Body of pancreas (tissue), 4 donors: ENCODE measurements at regions not wholly inside any gene's neighbourhood (a gene's known extent, or its start where the extent isn't known, plus 50 kb on each side); places are given as distances from the start of the nearest gene placed in this dataset.

Experiments
- ATAC-seq: fragments of 150-250 bp; one replicate; pipeline ENCODE4 v1.9.1; 2016
- DNase-seq, 4 donors: peaks; one replicate each; pipeline ENCODE4 v3.0.0-alpha.2; 2019
- H3K27ac ChIP-seq, 4 donors: fragments of 200-600 bp; sonication (generic); 1 replicate in 3 of 4; 2 replicates in 1 of 4; pipeline versions ENCODE4 v1.5.1 to v1.6.1; 2016 to 2019; ENCODE audit warnings: mild to moderate bottlenecking in 1 of 4, mixed read lengths in 1 of 4, moderate library complexity in 1 of 4
- H3K27me3 ChIP-seq, 2 donors: fragments of 200-600 bp; sonication (generic); one replicate each; pipeline ENCODE4 v1.6.0; 2016; ENCODE audit warnings: mild to moderate bottlenecking in 1 of 2
- H3K36me3 ChIP-seq, 2 donors: fragments of 200-600 bp; sonication (generic); replicated peaks in 1 of 2; 2 replicates each; pipeline ENCODE4 v1.5.1; 2016; ENCODE audit warnings: low read depth in 2 of 2; ENCODE audit not compliant: insufficient read depth in 1 of 2
- H3K4me1 ChIP-seq: fragments of 200-600 bp; sonication (generic); one replicate; pipeline ENCODE4 v1.6.0; 2016
- H3K4me3 ChIP-seq, 2 donors: fragments of 200-600 bp; sonication (generic); 1 replicate in 1 of 2; 2 replicates in 1 of 2; pipeline ENCODE4 v1.5.1; 2016 to 2019
- H3K9me3 ChIP-seq, 3 donors: fragments of 200-600 bp; sonication (generic); 1 replicate in 2 of 3; 2 replicates in 1 of 3; pipeline ENCODE4 v1.5.1; 2016
- POLR2A ChIP-seq, 3 donors: fragments of 450-650 bp; IDR thresholded peaks; one replicate each; pipeline ENCODE4 v1.6.1; 2016; ENCODE audit warnings: antibody characterized with exemption in 3 of 3, mild to moderate bottlenecking in 2 of 3
- WGBS, 2 donors: methylation state at CpG; one replicate each; pipeline ENCODE4 v1.1.5; 2017; 5-methylcytosine and 5-hydroxymethylcytosine counted together
- intact Hi-C: fragments of 100-400 bp; cut with DNase I; formaldehyde crosslinking; loops from one replicate; pipeline ENCODE4 v1.15.1; 2023
- TF ChIP-seq, protein P1 (sequence below), 7 experiments: fragments of 450-650 bp in 4 of 7; fragments of 200-600 bp in 3 of 7; sonication (generic) in 3 of 7; IDR thresholded peaks; one replicate each; pipeline ENCODE4 v1.5.1; 2016 to 2019; ENCODE audit warnings: antibody characterized with exemption in 7 of 7

DNA sequence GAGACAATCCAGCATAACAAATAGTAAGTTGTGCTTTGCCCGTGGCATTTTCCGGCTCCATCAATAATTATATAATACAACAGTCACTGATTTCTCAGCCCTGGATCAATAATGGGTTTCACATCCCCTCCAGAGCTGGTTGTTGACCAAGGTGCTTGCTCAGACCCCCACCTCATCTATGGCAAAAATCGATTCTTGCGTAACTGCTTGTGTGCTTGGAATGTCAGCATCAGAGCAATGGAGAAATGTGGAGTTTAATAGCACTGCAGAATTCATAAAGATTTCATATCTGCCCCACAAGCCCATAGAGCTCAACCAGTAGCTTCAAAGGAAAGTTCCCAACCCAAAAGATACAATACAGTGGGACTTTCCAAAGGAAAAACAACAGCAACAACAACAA lies 1098.5 kb downstream of the IGSF11 start:
- Histone ChIP-seq H3K4me3 (no peak overlapping the region), H3K36me3 (no peaks in the 10 kb centered on the region), H3K27ac (no peak overlapping the region), H3K4me1 (no peaks in the 10 kb centered on the region), H3K27me3 (no peaks in the 10 kb centered on the region), H3K9me3 (no peaks in the 10 kb centered on the region)
- TF ChIP-seq, protein P1, sequence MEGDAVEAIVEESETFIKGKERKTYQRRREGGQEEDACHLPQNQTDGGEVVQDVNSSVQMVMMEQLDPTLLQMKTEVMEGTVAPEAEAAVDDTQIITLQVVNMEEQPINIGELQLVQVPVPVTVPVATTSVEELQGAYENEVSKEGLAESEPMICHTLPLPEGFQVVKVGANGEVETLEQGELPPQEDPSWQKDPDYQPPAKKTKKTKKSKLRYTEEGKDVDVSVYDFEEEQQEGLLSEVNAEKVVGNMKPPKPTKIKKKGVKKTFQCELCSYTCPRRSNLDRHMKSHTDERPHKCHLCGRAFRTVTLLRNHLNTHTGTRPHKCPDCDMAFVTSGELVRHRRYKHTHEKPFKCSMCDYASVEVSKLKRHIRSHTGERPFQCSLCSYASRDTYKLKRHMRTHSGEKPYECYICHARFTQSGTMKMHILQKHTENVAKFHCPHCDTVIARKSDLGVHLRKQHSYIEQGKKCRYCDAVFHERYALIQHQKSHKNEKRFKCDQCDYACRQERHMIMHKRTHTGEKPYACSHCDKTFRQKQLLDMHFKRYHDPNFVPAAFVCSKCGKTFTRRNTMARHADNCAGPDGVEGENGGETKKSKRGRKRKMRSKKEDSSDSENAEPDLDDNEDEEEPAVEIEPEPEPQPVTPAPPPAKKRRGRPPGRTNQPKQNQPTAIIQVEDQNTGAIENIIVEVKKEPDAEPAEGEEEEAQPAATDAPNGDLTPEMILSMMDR (IDR thresholded peaks at IDR 0.05), result no peak
- no peak for TF ChIP-seq POLR2A (IDR thresholded peaks at IDR 0.05)
- no peak for ATAC-seq
- DNase-seq, result no peak
- WGBS, 2 donors, result 62 to 67% methylated on average over 4 of the region's 4 CpGs
- intact Hi-C loops, result no loop called here

- H3K4me1 ChIP-seq, result no peaks in the 10 kb centered on the region
- H3K27ac ChIP-seq, result no peak overlapping the region
- no peak for ATAC-seq
- no peaks in the 10 kb centered on the region for H3K36me3 ChIP-seq
- DNase-seq, result no peak
- 72 to 80% methylated on average over 2 of the region's 2 CpGs for WGBS, 2 donors
- TF ChIP-seq, protein P1 (IDR thresholded peaks at IDR 0.05), result no peak
- intact Hi-C loops, result no loop called here
- no peaks in the 10 kb centered on the region for H3K9me3 ChIP-seq
- H3K4me3 ChIP-seq, result no peak overlapping the region
- H3K27me3 ChIP-seq, result no peaks in the 10 kb centered on the region
Measured at GRCh38 chr3:117938974-117939373, 1095.7 kb downstream of the IGSF11 start.

- TF ChIP-seq POLR2A (IDR thresholded peaks at IDR 0.05), result no peak
- TF ChIP-seq, protein P1 (IDR thresholded peaks at IDR 0.05), result no peak
- ATAC-seq, result no peak
Measured at GRCh38 chr3:117939425-117940027, 1095.1 kb downstream of the IGSF11 start.

GRCh38 chr3:117941015-117941414 lies 1093.6 kb downstream of the IGSF11 start:
- TF ChIP-seq, protein P1 (IDR thresholded peaks at IDR 0.05), result no peak
- TF ChIP-seq POLR2A (IDR thresholded peaks at IDR 0.05), result no peak
- H3K36me3 ChIP-seq, result no peaks in the 10 kb centered on the region
- intact Hi-C loops, result no loop called here
- no peak overlapping the region for H3K27ac ChIP-seq
- ATAC-seq, result no peak
- H3K9me3 ChIP-seq, result no peaks in the 10 kb centered on the region
- H3K27me3 ChIP-seq, result no peaks in the 10 kb centered on the region
- H3K4me1 ChIP-seq, result no peaks in the 10 kb centered on the region
- DNase-seq, result no peak
- no peak overlapping the region for H3K4me3 ChIP-seq

More at GRCh38 chr3:117939425-117940027, 1095.1 kb downstream of the IGSF11 start:
- 96 to 97% methylated on average over 1 of the region's 1 CpG for WGBS, 2 donors
- H3K27ac ChIP-seq, result no peak overlapping the region
- no peaks in the 10 kb centered on the region for H3K27me3 ChIP-seq
- no peak for DNase-seq
- no peak overlapping the region for H3K4me3 ChIP-seq
- intact Hi-C loops, result no loop called here
- H3K4me1 ChIP-seq, result no peaks in the 10 kb centered on the region
- no peaks in the 10 kb centered on the region for H3K36me3 ChIP-seq
- H3K9me3 ChIP-seq, result no peaks in the 10 kb centered on the region

DNA sequence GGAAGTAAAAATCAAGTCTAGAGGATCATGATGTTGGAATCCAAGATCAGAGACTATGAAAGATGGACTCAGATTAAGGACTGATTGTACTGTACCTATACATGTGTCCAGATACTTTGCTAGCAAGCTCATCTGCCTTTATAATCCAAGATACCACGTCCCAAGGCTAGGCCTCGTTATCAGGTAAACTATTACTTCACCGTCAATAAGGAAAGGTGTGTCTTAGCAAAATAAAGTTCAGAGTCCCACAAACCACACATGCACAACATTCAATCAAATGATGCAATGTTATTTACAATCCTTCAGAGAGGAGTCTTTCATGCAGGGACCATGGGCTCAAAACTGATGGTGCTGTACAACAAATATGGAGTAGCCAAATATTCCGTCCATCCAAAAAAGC lies 1092.9 kb downstream of the IGSF11 start:
- Histone ChIP-seq H3K4me3 (no peak overlapping the region), H3K9me3 (no peaks in the 10 kb centered on the region), H3K4me1 (no peaks in the 10 kb centered on the region), H3K27ac (no peak overlapping the region), H3K27me3 (no peaks in the 10 kb centered on the region), H3K36me3 (no peaks in the 10 kb centered on the region)
- DNase-seq, result no peak
- 72 to 78% methylated on average over 4 of the region's 4 CpGs for WGBS, 2 donors
- intact Hi-C loops, result no loop called here
- TF ChIP-seq POLR2A (IDR thresholded peaks at IDR 0.05), result no peak
- TF ChIP-seq, protein P1 (IDR thresholded peaks at IDR 0.05), result no peak
- no peak for ATAC-seq
